ENCODE measurements at regions not wholly inside any gene's neighbourhood (a gene's known extent, or its start where the extent isn't known, plus 50 kb on each side); places are given as distances from the start of the nearest gene placed in this dataset.
A peak's percentile ranks its signal among the peaks of the same experiment; 100 is the strongest.

- no peak for DNase-seq
Measured at GRCh38 chr11:95577716-95578460, 211.7 kb downstream of the FAM76B start.

- no peak for DNase-seq
Measured at GRCh38 chr11:95576146-95576845, 213.3 kb downstream of the FAM76B start.

- DNase-seq: no peak
Measured at GRCh38 chr11:95575517-95575916, 214.1 kb downstream of the FAM76B start.

GRCh38 chr11:95571718-95572260 lies 217.8 kb downstream of the FAM76B start:
- no peak for DNase-seq

- no peak for DNase-seq
Measured at GRCh38 chr11:95570845-95571244, 218.7 kb downstream of the FAM76B start.

GRCh38 chr11:95569207-95569606 lies 220.4 kb downstream of the FAM76B start:
- DNase-seq: no peak

- no peak for DNase-seq
Measured at GRCh38 chr11:95568281-95568680, 221.3 kb downstream of the FAM76B start.

GRCh38 chr11:95567685-95568084 lies 221.9 kb downstream of the FAM76B start:
- no peak for DNase-seq

- DNase-seq: no peak
Measured at GRCh38 chr11:95566211-95566610, 223.4 kb downstream of the FAM76B start.

- DNase-seq: no peak
Measured at GRCh38 chr11:95565724-95566141, 223.8 kb downstream of the FAM76B start.

GRCh38 chr11:95563859-95564258 lies 225.7 kb downstream of the FAM76B start:
- DNase-seq: no peak

- DNase-seq: no peak
Measured at GRCh38 chr11:95563173-95563572, 226.4 kb downstream of the FAM76B start.

GRCh38 chr11:95562196-95562921 lies 227.2 kb downstream of the FAM76B start:
- no peak for DNase-seq

- DNase-seq: no peak
Measured at GRCh38 chr11:95559899-95560298, 229.7 kb downstream of the FAM76B start.

- DNase-seq: no peak
Measured at GRCh38 chr11:95557376-95557775, 232.2 kb downstream of the FAM76B start.

- no peak for DNase-seq
Measured at GRCh38 chr11:95556342-95557163, 233.0 kb downstream of the FAM76B start.

- no peak for DNase-seq
Measured at GRCh38 chr11:95556011-95556341, 233.6 kb downstream of the FAM76B start.

GRCh38 chr11:95554911-95555310 lies 234.7 kb downstream of the FAM76B start:
- DNase-seq: no peak

- peak; percentile 20 for DNase-seq
Measured at GRCh38 chr11:95549301-95549700, 240.3 kb downstream of the FAM76B start.

- DNase-seq: no peak
Measured at GRCh38 chr11:95548416-95548815, 241.2 kb downstream of the FAM76B start.

- DNase-seq: no peak
Measured at GRCh38 chr11:95547976-95548375, 241.6 kb downstream of the FAM76B start.

- DNase-seq: no peak
Measured at GRCh38 chr11:95547186-95547585, 242.4 kb downstream of the FAM76B start.
